A549 (cell line): ENCODE measurements at regions not wholly inside any gene's neighbourhood (a gene's known extent, or its start where the extent isn't known, plus 50 kb on each side); places are given as distances from the start of the nearest gene placed in this dataset.

Experiments used
- KDM5A ChIP-seq: fragments of 200-600 bp; sonication (generic); IDR thresholded peaks from 2 replicates; pipeline ENCODE4 v1.6.1; 2016; ENCODE audit warnings: antibody characterized with exemption, mild to moderate bottlenecking
- POLR2AphosphoS2 ChIP-seq: conservative IDR thresholded peaks from 2 replicates; pipeline ENCODE4 v1.6.1; 2012; ENCODE audit warnings: low read length, improper control_type of control experiment, inconsistent platforms

- no peak for TF ChIP-seq KDM5A
- TF ChIP-seq POLR2AphosphoS2, result no peak
Observed at GRCh38 chr15:100762289-100762688, 117.3 kb upstream of the ALDH1A3 start.
